SKM-1 treated with dmso at 0.1 percent for 144 hours (cell line): ENCODE measurements at regions not wholly inside any gene's neighbourhood (a gene's known extent, or its start where the extent isn't known, plus 50 kb on each side); places are given as distances from the start of the nearest gene placed in this dataset.
"Not testable (repeated sequence)": the region's sequence is repeated elsewhere in the genome, so short reads cannot be mapped to it uniquely, and the experiment has no call there.

ENCODE experiments used
- DNase-seq: peaks from one replicate; lab custom pipeline; 2025; ENCODE audit not compliant: unreplicated experiment; lab: John Stamatoyannopoulos, UW

GRCh38 chr12:107571492-107571891 lies 114.1 kb upstream of the PWP1 start:
- no peak for DNase-seq

GRCh38 chr12:107574691-107575090 lies 110.9 kb upstream of the PWP1 start:
- no peak for DNase-seq

GRCh38 chr12:107580750-107581618 lies 104.6 kb upstream of the PWP1 start:
- DNase-seq = no peak

- DNase-seq = no peak
Measured at GRCh38 chr12:107581619-107582015, 104.0 kb upstream of the PWP1 start.

- no peak for DNase-seq
Measured at GRCh38 chr12:107583551-107583950, 102.0 kb upstream of the PWP1 start.

GRCh38 chr12:107584563-107584962 lies 101.0 kb upstream of the PWP1 start:
- DNase-seq = no peak

GRCh38 chr12:107586256-107586970 lies 99.2 kb upstream of the PWP1 start:
- no peak for DNase-seq

GRCh38 chr12:107590413-107590812 lies 95.2 kb upstream of the PWP1 start:
- DNase-seq = no peak

GRCh38 chr12:107590814-107591375 lies 94.7 kb upstream of the PWP1 start:
- no peak for DNase-seq

- DNase-seq = no peak
Measured at GRCh38 chr12:107593713-107594381, 91.8 kb upstream of the PWP1 start.

GRCh38 chr12:107594995-107595394 lies 90.6 kb upstream of the PWP1 start:
- DNase-seq = no peak

- no peak for DNase-seq
Measured at GRCh38 chr12:107597695-107598410, 87.7 kb upstream of the PWP1 start.

- no peak for DNase-seq
Measured at GRCh38 chr12:107598906-107599305, 86.7 kb upstream of the PWP1 start.

GRCh38 chr12:107600581-107601144 lies 84.9 kb upstream of the PWP1 start:
- DNase-seq = no peak

- DNase-seq = no peak
Measured at GRCh38 chr12:107602446-107602845, 83.2 kb upstream of the PWP1 start.

- DNase-seq = no peak
Measured at GRCh38 chr12:107605293-107605692, 80.3 kb upstream of the PWP1 start.

GRCh38 chr12:107607464-107608392 lies 77.9 kb upstream of the PWP1 start:
- peak; percentile 2 for DNase-seq

GRCh38 chr12:107608779-107609178 lies 76.8 kb upstream of the PWP1 start:
- not testable (repeated sequence) for DNase-seq
